Inflammatory macrophage treated with lipopolysaccharide for 4 hours (primary cell): ENCODE measurements at regions not wholly inside any gene's neighbourhood (a gene's known extent, or its start where the extent isn't known, plus 50 kb on each side); places are given as distances from the start of the nearest gene placed in this dataset.

Experiments used
- DNase-seq: peaks from one replicate; pipeline ENCODE4 v3.0.0-alpha.2; 2020

DNA sequence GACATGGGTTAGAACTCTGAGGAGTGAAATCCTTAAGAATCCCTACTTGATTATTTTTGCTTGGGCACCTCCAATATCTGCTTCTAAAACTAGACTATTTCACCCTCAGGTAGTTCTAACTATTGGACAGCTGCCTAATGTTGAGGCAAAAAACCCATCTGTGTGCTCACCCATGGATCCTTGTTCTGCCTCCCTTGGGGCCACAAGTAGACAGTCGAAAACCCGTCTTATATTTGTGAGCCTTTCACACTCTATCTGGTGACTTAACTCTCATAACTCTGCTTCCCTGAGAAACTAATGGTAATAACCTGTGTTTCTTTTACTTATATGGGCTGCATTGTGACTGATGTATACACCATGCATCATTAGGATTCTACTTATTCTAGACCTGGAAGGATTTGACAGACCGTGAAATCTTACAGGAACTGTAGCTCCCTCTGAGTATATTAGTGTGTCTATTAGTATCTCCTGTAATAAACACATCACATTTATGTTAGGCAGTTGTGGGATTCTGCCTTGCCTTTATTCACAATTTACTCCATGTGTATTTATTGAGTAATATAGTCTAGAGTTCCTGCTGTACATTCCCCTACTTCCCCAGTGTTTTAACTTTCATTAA lies 94.6 kb upstream of the SGCD start:
- no peak for DNase-seq

DNA sequence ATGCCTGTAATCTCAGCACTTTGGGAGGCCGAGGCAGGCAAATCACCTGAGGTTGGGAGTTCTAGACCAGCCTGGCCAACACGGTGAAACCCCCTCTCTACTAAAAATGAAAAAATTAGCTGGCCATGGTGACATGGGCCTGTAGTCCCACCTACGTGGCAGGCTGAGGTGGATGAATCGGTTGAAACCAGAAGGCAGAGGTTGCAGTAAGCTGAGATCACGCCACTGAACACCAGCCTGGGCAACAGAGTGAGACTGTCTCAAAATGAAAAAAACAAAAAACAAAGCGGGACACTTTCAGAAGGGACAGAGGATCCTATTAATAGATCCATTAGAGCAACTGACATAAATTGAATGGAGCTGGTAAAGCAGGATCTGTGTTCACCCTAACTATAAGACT lies 89.6 kb upstream of the SGCD start:
- no peak for DNase-seq

GRCh38 chr5:156239800-156240199 lies 87.2 kb upstream of the SGCD start:
- no peak for DNase-seq

DNA sequence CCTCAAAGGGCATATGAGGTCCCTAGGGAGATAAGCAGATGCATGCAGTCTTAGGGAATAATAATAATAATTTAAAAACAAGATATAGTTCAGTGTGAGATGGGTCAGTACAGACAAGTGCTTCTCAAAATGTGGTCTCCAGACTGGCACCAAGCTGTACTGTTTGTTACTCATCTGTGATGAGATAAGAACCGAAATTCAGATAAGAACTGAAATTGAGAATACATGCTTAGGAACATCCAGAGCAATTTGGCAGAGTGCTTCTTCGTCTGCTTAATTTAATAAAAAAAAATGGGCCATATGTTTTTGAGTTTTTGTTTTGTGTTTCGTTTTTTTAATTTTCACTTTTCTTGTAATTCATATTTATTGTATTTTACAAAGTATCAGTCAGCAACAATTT lies 86.5 kb upstream of the SGCD start:
- DNase-seq, result no peak

GRCh38 chr5:156241266-156241665 lies 85.7 kb upstream of the SGCD start:
- DNase-seq, result no peak

- DNase-seq, result no peak
Measured at GRCh38 chr5:156245895-156246294, 81.1 kb upstream of the SGCD start.

GRCh38 chr5:156251076-156251475 lies 75.9 kb upstream of the SGCD start:
- no peak for DNase-seq

- no peak for DNase-seq
Measured at GRCh38 chr5:156253130-156253529, 73.8 kb upstream of the SGCD start.

DNA sequence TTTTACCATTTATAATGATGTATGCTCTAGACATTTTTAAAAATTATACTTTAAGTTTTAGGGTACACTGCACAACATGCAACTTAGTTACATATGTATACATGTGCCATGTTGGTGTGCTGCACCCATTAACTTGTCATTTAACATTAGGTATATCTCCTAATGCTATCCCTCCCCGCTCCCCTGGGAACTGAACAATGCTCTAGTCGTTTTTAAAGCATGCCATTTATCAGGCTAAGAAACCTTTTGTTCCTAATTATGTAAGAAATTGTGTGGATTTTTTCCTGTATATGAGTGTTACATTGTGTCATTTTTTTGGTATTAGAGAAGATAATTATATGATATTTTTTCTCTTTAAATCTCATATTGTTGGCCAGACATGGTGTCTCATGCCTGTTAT lies 72.8 kb upstream of the SGCD start:
- DNase-seq, result no peak

DNA sequence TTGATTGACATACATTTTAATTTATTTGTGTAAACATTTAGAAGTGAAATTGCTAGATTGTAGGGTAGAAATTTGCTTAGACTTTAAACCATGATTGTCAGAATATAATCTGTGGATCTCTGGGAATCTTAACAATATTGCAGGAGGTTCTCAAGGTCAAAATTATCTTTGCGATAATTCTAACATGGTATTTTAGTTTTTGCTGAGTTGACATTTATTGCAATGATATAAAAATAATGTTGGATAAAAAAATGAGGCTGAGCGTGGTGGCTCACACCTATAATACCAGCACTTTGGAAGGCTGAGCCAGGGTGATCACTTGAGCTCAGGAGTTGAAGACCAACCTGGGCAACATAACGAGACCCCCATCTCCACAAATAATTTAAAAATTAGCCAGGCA lies 70.3 kb upstream of the SGCD start:
- DNase-seq, result no peak

- DNase-seq, result no peak
Measured at GRCh38 chr5:156258934-156259333, 68.0 kb upstream of the SGCD start.

GRCh38 chr5:156259618-156260017 lies 67.3 kb upstream of the SGCD start:
- no peak for DNase-seq

- no peak for DNase-seq
Measured at GRCh38 chr5:156261275-156261939, 65.6 kb upstream of the SGCD start.

DNA sequence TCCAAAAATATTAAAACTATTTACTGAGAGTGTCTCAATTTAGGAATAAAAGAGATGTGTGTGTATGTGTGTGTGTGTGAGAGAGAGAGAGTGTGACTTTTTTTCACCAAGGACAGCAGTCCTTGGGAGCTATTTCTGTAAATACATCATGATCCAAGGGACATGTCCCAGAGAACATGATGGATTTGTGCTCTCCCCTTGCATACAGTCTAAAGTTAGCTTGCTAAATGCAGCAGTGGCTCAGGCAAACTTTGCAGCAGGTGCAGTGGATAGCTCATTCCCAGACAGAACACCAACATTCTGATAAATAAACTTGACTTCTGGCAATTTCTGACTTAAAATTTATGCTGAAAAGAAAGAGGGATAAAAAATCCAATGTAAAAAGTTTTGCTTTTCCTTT lies 55.4 kb upstream of the SGCD start:
- DNase-seq, result no peak

GRCh38 chr5:156272139-156272538 lies 54.8 kb upstream of the SGCD start:
- no peak for DNase-seq

DNA sequence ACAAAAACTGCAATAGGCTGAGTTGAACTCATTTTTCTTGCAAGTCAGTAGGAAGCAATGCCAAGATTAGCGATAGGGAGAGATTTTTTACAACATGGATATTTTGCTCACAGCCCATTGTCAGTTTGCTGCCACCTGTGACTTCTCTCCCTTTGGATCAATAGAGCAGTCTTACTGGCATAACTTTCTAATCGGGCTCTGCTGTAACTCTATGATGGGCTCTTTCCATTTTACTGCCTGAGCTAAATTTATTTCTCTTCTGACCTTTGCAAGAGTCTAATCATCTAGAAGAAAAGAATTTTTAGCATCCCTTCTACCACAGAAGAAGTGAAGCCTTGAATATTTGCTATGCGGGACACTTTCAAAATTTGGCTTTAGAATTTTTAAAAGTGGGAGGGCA lies 53.6 kb upstream of the SGCD start:
- no peak for DNase-seq

DNA sequence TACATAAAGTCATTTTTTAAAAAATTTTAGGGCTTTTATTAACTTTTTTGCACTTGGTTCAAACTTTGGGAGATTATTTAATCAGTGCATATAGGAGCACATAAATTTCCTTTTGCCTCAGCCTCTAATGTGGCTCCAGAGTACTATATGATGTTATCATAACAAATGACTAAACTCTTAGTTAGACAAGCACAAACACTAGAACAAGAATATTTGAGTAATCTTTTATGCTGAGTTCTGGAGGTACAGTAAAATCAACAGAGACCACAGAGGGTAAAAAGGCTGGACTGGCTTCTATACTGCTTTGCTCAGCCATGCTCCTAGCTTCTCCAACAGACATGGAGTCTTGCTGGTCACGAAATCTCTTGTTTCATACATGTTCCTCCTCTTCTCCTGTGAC lies 52.5 kb upstream of the SGCD start:
- no peak for DNase-seq
